ENCODE measurements at regions not wholly inside any gene's neighbourhood (a gene's known extent, or its start where the extent isn't known, plus 50 kb on each side); places are given as distances from the start of the nearest gene placed in this dataset.
"Not testable (repeated sequence)": the region's sequence is repeated elsewhere in the genome, so short reads cannot be mapped to it uniquely, and the experiment has no call there.

DNA sequence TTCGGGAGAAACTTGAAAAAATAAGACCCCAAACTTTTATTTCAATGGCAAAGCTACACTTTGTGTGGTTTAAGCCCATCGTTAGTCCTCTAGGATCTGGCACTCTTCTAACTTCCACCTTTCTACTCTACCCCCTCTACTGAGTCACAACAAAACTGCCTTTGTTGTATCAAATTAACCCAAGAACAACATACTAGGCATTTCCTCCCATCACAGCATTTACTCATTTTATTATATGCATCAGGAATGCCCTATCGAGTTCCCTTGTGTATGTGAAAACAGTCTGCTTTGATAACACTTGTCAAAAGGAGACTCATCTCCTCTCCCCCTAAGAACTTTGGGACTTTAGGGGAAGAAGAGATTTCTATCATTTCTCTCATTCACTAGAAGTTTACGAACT lies 158.9 kb upstream of the FREM1 start:
- Histone ChIP-seq H3K4me1 (ENCODE audit: low read depth) (no peaks in the 10 kb centered on the region), H3K27me3 (no peaks in the 10 kb centered on the region), H3K36me3 (no peaks in the 10 kb centered on the region), H3K4me3 (no peak overlapping the region), H3K27ac (no peak overlapping the region), H3K9me3 (ENCODE audit: low read depth) (no peaks in the 10 kb centered on the region)
- TF ChIP-seq, protein P1, sequence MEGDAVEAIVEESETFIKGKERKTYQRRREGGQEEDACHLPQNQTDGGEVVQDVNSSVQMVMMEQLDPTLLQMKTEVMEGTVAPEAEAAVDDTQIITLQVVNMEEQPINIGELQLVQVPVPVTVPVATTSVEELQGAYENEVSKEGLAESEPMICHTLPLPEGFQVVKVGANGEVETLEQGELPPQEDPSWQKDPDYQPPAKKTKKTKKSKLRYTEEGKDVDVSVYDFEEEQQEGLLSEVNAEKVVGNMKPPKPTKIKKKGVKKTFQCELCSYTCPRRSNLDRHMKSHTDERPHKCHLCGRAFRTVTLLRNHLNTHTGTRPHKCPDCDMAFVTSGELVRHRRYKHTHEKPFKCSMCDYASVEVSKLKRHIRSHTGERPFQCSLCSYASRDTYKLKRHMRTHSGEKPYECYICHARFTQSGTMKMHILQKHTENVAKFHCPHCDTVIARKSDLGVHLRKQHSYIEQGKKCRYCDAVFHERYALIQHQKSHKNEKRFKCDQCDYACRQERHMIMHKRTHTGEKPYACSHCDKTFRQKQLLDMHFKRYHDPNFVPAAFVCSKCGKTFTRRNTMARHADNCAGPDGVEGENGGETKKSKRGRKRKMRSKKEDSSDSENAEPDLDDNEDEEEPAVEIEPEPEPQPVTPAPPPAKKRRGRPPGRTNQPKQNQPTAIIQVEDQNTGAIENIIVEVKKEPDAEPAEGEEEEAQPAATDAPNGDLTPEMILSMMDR (IDR thresholded peaks at IDR 0.05; ENCODE audit: low read depth, low read length), result no peak
- no peak for DNase-seq (ENCODE audit: low read depth in 1 of 2, low spot score in 1 of 2)

DNA sequence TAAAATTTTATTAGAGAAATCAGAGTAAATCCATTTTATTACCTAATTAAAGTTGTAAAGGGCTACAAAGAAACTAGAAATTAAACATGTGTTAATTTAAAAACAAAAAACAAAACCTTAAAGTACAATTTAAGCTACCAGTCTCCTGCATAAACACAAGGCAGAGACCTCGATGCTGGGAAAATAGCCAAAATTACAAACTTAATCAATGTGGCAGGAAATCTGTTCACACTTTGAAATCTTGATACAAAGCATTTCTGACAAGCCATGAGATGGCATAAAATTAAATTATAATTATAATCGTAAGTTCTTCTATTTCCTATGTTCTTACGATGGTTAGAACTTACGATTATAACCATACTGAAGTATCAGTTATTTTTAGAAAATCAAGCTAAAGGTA lies 158.0 kb upstream of the FREM1 start:
- no peaks in the 10 kb centered on the region for H3K36me3 ChIP-seq
- no peak overlapping the region for H3K27ac ChIP-seq
- TF ChIP-seq, protein P1 (IDR thresholded peaks at IDR 0.05; ENCODE audit: low read depth, low read length), result no peak
- no peak overlapping the region for H3K4me3 ChIP-seq
- no peaks in the 10 kb centered on the region for H3K4me1 ChIP-seq (ENCODE audit: low read depth)
- DNase-seq (ENCODE audit: low read depth in 1 of 2, low spot score in 1 of 2), result no peak
- H3K9me3 ChIP-seq (ENCODE audit: low read depth), result no peaks in the 10 kb centered on the region
- H3K27me3 ChIP-seq, result no peaks in the 10 kb centered on the region

DNA sequence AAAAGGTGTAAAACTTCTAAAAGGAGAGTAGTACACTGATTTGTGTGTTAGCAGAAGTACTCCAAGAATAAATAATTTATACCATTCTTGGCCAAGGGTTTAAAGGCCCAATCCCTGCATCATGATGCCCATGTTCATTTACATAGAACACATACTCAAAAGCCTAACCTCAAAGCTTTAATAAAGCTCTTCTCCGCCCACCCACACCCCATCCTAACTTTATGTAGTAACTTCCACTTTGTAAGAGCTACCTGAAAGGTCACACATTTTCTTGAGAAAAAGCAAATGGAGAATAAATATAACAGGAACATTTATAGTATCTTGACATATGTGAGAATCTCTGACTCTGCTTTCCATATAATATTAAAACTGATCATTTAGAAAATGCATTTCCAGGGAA lies 148.8 kb upstream of the FREM1 start:
- TF ChIP-seq, protein P1 (IDR thresholded peaks at IDR 0.05; ENCODE audit: low read depth, low read length), result no peak
- no peak for DNase-seq (ENCODE audit: low read depth in 1 of 2, low spot score in 1 of 2)
- Histone ChIP-seq H3K36me3 (no peaks in the 10 kb centered on the region), H3K9me3 (ENCODE audit: low read depth) (no peaks in the 10 kb centered on the region), H3K4me1 (ENCODE audit: low read depth) (no peaks in the 10 kb centered on the region), H3K27ac (no peak overlapping the region), H3K27me3 (no peaks in the 10 kb centered on the region), H3K4me3 (no peak overlapping the region)

DNA sequence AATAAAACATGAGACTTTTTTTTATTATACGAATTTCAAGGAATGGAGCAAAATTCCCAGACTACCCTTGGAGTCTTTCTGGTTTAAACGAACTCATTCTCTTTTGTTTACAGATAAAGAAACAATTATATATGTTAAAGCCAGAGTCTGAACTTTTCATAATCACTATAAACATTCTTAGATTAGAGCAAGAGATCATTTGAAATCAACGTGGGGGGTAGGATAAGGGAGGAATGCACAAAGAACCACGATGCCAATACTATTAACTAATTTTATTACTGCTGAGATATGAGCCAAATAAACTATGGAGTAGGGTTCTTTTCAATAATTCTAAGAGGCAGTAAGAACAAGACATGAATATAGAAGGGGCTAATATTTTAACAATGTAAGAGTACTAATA lies 148.0 kb upstream of the FREM1 start:
- DNase-seq (ENCODE audit: low read depth in 1 of 2, low spot score in 1 of 2), result no peak
- Histone ChIP-seq H3K27me3 (no peaks in the 10 kb centered on the region), H3K27ac (no peak overlapping the region), H3K9me3 (ENCODE audit: low read depth) (no peaks in the 10 kb centered on the region), H3K4me1 (ENCODE audit: low read depth) (no peaks in the 10 kb centered on the region), H3K36me3 (no peaks in the 10 kb centered on the region), H3K4me3 (no peak overlapping the region)
- TF ChIP-seq, protein P1 (IDR thresholded peaks at IDR 0.05; ENCODE audit: low read depth, low read length), result no peak

DNA sequence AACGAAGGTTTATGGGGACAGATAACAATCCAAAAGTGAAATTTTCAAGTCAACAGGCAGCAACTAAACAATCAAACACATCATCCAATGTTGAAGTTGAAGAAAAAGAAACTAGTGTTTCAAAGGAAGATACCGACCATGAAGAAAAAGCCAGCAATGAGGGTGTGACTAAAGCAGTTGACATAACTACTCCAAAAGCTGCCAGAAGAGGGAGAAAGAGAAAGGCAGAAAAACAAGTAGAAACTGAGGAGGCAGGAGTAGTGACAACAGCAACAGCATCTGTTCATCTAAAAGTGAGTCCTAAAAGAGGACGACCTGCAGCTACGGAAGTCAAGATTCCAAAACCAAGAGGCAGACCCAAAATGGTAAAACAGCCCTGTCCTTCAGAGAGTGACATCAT lies 145.1 kb upstream of the FREM1 start:
- H3K9me3 ChIP-seq (ENCODE audit: low read depth); H3K27ac ChIP-seq; H3K4me3 ChIP-seq; H3K27me3 ChIP-seq; H3K36me3 ChIP-seq; H3K4me1 ChIP-seq (ENCODE audit: low read depth): not testable (repeated sequence)
- peak in 1 of 2 donors; percentile 5 for DNase-seq (ENCODE audit: low read depth in 1 of 2, low spot score in 1 of 2)

DNA sequence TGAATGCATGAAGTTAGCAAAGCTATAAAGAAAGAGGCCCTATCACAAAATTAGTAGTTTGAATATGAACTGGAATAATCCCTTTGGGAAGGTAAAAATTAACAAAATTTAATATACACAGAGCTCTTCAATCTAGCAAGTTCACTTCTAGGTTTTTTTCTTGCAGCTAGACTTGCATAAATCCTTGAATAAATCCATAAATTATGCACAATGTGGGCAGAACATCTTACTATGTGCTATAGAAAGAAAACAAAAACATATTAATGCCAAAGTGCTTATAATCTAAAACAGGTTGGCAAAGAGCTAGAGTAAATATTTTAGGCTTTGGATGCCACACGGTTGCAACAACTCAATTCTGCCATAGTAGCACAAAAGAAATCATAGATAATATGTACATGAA lies 138.5 kb upstream of the FREM1 start:
- Histone ChIP-seq H3K36me3 (no peaks in the 10 kb centered on the region), H3K9me3 (ENCODE audit: low read depth) (no peaks in the 10 kb centered on the region), H3K4me3 (no peak overlapping the region), H3K4me1 (ENCODE audit: low read depth) (no peaks in the 10 kb centered on the region), H3K27ac (no peak overlapping the region), H3K27me3 (no peaks in the 10 kb centered on the region)
- TF ChIP-seq, protein P1 (IDR thresholded peaks at IDR 0.05; ENCODE audit: low read depth, low read length), result no peak
- DNase-seq (ENCODE audit: low read depth in 1 of 2, low spot score in 1 of 2), result no peak

All from cardiac muscle cell (in vitro differentiated cells and primary cell).